K562 (cell line): ENCODE measurements at regions not wholly inside any gene's neighbourhood (a gene's known extent, or its start where the extent isn't known, plus 50 kb on each side); places are given as distances from the start of the nearest gene placed in this dataset.

ENCODE experiments used
- ATAC-seq: fragments of 200-7000 bp; cut with Tn5 transposase; 3 replicates; pipeline ENCODE4 v1.9.1; 2020; ENCODE audit warnings: moderate library complexity
- BruUV-seq: library from RNA; stranded (reverse); fragments of 400-500 nt; replicated peaks from 2 replicates; lab custom pipeline; 2021; lab: Mats Ljungman, UMichigan
- CTCF ChIA-PET: fragments of 300-600 bp; formaldehyde crosslinking; extraction: SDS; loops from one replicate; lab custom pipeline; 2021; ENCODE audit warnings: low intra/inter-chr PET ratio; lab: Yijun Ruan, JAX
- POLR2A ChIA-PET: fragments of 300-600, 350-650 bp; sonication (Branson Sonifier 250); formaldehyde crosslinking; extraction: SDS; loops from one replicate; lab custom pipeline; 2021; ENCODE audit warnings: antibody characterized with exemption, inconsistent platforms; lab: Yijun Ruan, JAX
- DNase-seq, 4 experiments: peaks; one replicate each; pipeline versions ENCODE4 v3.0.0 to v3.0.0-alpha.2; 2011 to 2018; ENCODE audit warnings: low spot score in 3 of 4, mixed read lengths in 3 of 4; ENCODE audit errors: extremely low read depth in 1 of 4
- FAIRE-seq: peaks from 2 replicates; lab custom pipeline; 2011; peaks lifted over from hg19 to GRCh38; lab: Jason Lieb, UNC
- H2AFZ ChIP-seq: 2 replicates; pipeline ENCODE4 v1.6.0; 2011; ENCODE audit warnings: low read depth, low read length, control low read depth, inconsistent platforms
- H3K27ac ChIP-seq: fragments of 200-600 bp; 3 replicates; pipeline ENCODE4 v1.8.0; 2011; ENCODE audit warnings: low read depth, mild to moderate bottlenecking, control low read depth, inconsistent platforms, low read length, moderate library complexity, mixed read lengths; ENCODE audit errors: extremely low read depth
- H3K27me3 ChIP-seq, 2 experiments: fragments of 300-600 bp in 1 of 2; 2 replicates in 1 of 2; 3 replicates in 1 of 2; pipeline versions ENCODE4 v1.6.0 to v1.8.0; 2011; ENCODE audit warnings: inconsistent platforms in 2 of 2, low read length in 2 of 2, mild to moderate bottlenecking in 1 of 2, mixed read lengths in 1 of 2, moderate library complexity in 1 of 2; ENCODE audit not compliant: control insufficient read depth in 2 of 2, insufficient read depth in 2 of 2
- H3K36me3 ChIP-seq: fragments of 300-600 bp; 3 replicates; pipeline ENCODE4 v1.8.0; 2011; ENCODE audit warnings: mild to moderate bottlenecking, low read length, inconsistent platforms; ENCODE audit not compliant: control insufficient read depth, insufficient read depth
- H3K4me1 ChIP-seq, 2 experiments: fragments of 200-600 bp in 1 of 2; replicated peaks in 1 of 2; 2 replicates in 1 of 2; 3 replicates in 1 of 2; pipeline versions ENCODE4 v1.5.1 to v1.8.0; 2011; ENCODE audit warnings: inconsistent platforms in 2 of 2, low read length in 2 of 2, mild to moderate bottlenecking in 1 of 2, mixed read lengths in 1 of 2, moderate library complexity in 1 of 2; ENCODE audit not compliant: control insufficient read depth in 2 of 2, insufficient read depth in 2 of 2
- H3K4me2 ChIP-seq: 2 replicates; pipeline ENCODE4 v1.6.1; 2011; ENCODE audit warnings: low read length, control low read depth, inconsistent platforms, mixed read lengths; ENCODE audit not compliant: insufficient read depth
- H3K4me3 ChIP-seq: fragments of 200-600 bp; sonication (generic), shearing (Covaris generic); 2 replicates; pipeline ENCODE4 v1.5.1; 2016; ENCODE audit warnings: control low read depth, inconsistent platforms
- H3K79me2 ChIP-seq: fragments of 200-600 bp; 3 replicates; pipeline ENCODE4 v1.8.0; 2011; ENCODE audit warnings: low read length, inconsistent platforms; ENCODE audit not compliant: control insufficient read depth, insufficient read depth
- H3K9ac ChIP-seq, 2 experiments: 2 replicates each; pipeline versions ENCODE4 v1.6.0 to v1.6.1; 2011; ENCODE audit warnings: low read depth in 2 of 2, low read length in 2 of 2, control low read depth in 1 of 2, inconsistent platforms in 1 of 2, mild to moderate bottlenecking in 1 of 2, mixed read lengths in 1 of 2; ENCODE audit not compliant: insufficient read depth in 1 of 2
- H3K9me1 ChIP-seq: one replicate; pipeline ENCODE4 v1.6.0; 2011; ENCODE audit warnings: inconsistent platforms, mild to moderate bottlenecking, low read length, moderate library complexity; ENCODE audit not compliant: control insufficient read depth, insufficient read depth
- H3K9me3 ChIP-seq: replicated peaks from 2 replicates; pipeline ENCODE4 v1.5.1; 2011; ENCODE audit warnings: low read depth, low read length, inconsistent platforms; ENCODE audit not compliant: control insufficient read depth, insufficient read depth
- H4K20me1 ChIP-seq: replicated peaks from 2 replicates; pipeline ENCODE4 v1.6.1; 2011; ENCODE audit warnings: low read length, inconsistent platforms, mixed read lengths; ENCODE audit not compliant: control insufficient read depth, insufficient read depth
- ARID1B ChIP-seq: fragments of 450-650 bp; IDR thresholded peaks from 2 replicates; pipeline ENCODE4 v1.6.1; 2016; ENCODE audit warnings: antibody characterized with exemption, mild to moderate bottlenecking, inconsistent platforms
- DIDO1 ChIP-seq: fragments of 450-650 bp; IDR thresholded peaks from 2 replicates; pipeline ENCODE4 v1.6.1; 2016; ENCODE audit warnings: low read depth, missing biosample characterization, missing genetic modification characterization
- FOXA1 ChIP-seq: fragments of 450-650 bp; IDR thresholded peaks from 2 replicates; pipeline ENCODE4 v1.6.1; 2016; ENCODE audit warnings: mild to moderate bottlenecking, borderline replicate concordance
- HMBOX1 ChIP-seq: sonication (generic); IDR thresholded peaks from 2 replicates; pipeline ENCODE4 v1.6.1; 2016
- IRF9 ChIP-seq: fragments of 450-650 bp; IDR thresholded peaks from 2 replicates; pipeline ENCODE4 v1.6.1; 2016; ENCODE audit warnings: missing biosample characterization, missing genetic modification characterization
- MCM7 ChIP-seq, 2 experiments: fragments of 450-650 bp; IDR thresholded peaks; 2 replicates each; pipeline ENCODE4 v1.6.1; 2016 to 2018
- MECOM ChIP-seq: fragments of 250-450 bp; sonication (Bioruptor Pico); IDR thresholded peaks from 2 replicates; pipeline ENCODE4 v1.8.0; 2022; ENCODE audit warnings: inconsistent platforms
- RB1 ChIP-seq: fragments of 450-650 bp; IDR thresholded peaks from 2 replicates; pipeline ENCODE4 v1.6.1; 2017; ENCODE audit warnings: low read depth, mild to moderate bottlenecking
- USF1 ChIP-seq: sonication (generic); formaldehyde crosslinking; IDR thresholded peaks from 2 replicates; pipeline ENCODE4 v1.9.0; 2022; ENCODE audit warnings: mild to moderate bottlenecking, missing genetic modification reagents
- ZC3H11A ChIP-seq: IDR thresholded peaks from 2 replicates; pipeline ENCODE4 v1.6.1; 2012; ENCODE audit warnings: low read depth, low read length, improper control_type of control experiment
- ZKSCAN3 ChIP-seq: fragments of 250-450 bp; sonication (Bioruptor Pico); IDR thresholded peaks from 2 replicates; pipeline ENCODE4 v1.4.0; 2020
- ZNF174 ChIP-seq: fragments of 250-450 bp; sonication (Bioruptor Pico); IDR thresholded peaks from 2 replicates; pipeline ENCODE4 v1.4.0; 2020; ENCODE audit warnings: mild to moderate bottlenecking
- ZNF551 ChIP-seq: fragments of 250-450 bp; sonication (Bioruptor Pico); IDR thresholded peaks from 2 replicates; pipeline ENCODE4 v1.5.0; 2021; ENCODE audit warnings: mild to moderate bottlenecking, moderate library complexity
- ZZZ3 ChIP-seq: fragments of 450-650 bp; IDR thresholded peaks from 2 replicates; pipeline ENCODE4 v1.6.1; 2016; ENCODE audit warnings: antibody characterized with exemption, mild to moderate bottlenecking, moderate library complexity
- WGBS: fragments of 100-300 bp; shearing (Covaris generic); methylation state at CpG from one replicate; pipeline ENCODE4 v1.1.6; 2016; ENCODE audit warnings: low coverage, mixed read lengths; ENCODE audit not compliant: insufficient coverage; ENCODE audit errors: missing lambda C conversion rate; 5-methylcytosine and 5-hydroxymethylcytosine counted together
- in situ Hi-C: fragments of 300-500 bp; cut with MboI; formaldehyde crosslinking; loops from 4 replicates; pipeline ENCODE4 v1.15.0; 2018; ENCODE audit warnings: inconsistent platforms, mixed read lengths
- intact Hi-C: fragments of 100-400 bp; cut with micrococcal nuclease; formaldehyde crosslinking; loops from 2 replicates; pipeline ENCODE4 v1.14.2; 2022

GRCh38 chr10:10942441-10942840 is 75.2 kb upstream of the CELF2 start:
- Histone ChIP-seq H3K4me1 (no peaks in the 10 kb centered on the region), H3K4me3 (no peak overlapping the region), H3K36me3 (no peaks in the 10 kb centered on the region), H3K27ac (no peak overlapping the region), H3K9me1 (no peaks in the 10 kb centered on the region), H4K20me1 (no peaks in the 10 kb centered on the region), H3K4me2 (no peak overlapping the region), H3K9ac (no peak overlapping the region), H2AFZ (no peak overlapping the region), H3K79me2 (no peaks in the 10 kb centered on the region), H3K27me3 (no peaks in the 10 kb centered on the region), H3K9me3 (no peaks in the 10 kb centered on the region)
- TF ChIP-seq ZNF174 (CRISPR knock-in tag): no peak
- no peak for TF ChIP-seq DIDO1 (tag)
- TF ChIP-seq ZC3H11A: no peak
- TF ChIP-seq ZZZ3: no peak
- TF ChIP-seq MECOM (CRISPR knock-in tag): no peak
- no peak for TF ChIP-seq USF1 (CRISPR knock-in tag)
- no peak for TF ChIP-seq RB1
- no peak for TF ChIP-seq ZNF551
- no peak for TF ChIP-seq ARID1B
- TF ChIP-seq FOXA1: no peak
- TF ChIP-seq ZKSCAN3: no peak
- no peak for TF ChIP-seq MCM7 (IDR thresholded peaks at IDR 0.05)
- no peak for TF ChIP-seq IRF9
- TF ChIP-seq HMBOX1: no peak
- ChIA-PET CTCF (no interaction called here), POLR2A (no interaction called here)
- no TSS peak for BruUV-seq
- no peak for DNase-seq
- in situ Hi-C loops: no loop called here
- no peak for FAIRE-seq
- intact Hi-C loops: no loop called here
- 0% methylated on average over 1 of the region's 1 CpG for WGBS
- ATAC-seq: no peak
